ENCODE measurements at regions not wholly inside any gene's neighbourhood (a gene's known extent, or its start where the extent isn't known, plus 50 kb on each side); places are given as distances from the start of the nearest gene placed in this dataset.

DNA sequence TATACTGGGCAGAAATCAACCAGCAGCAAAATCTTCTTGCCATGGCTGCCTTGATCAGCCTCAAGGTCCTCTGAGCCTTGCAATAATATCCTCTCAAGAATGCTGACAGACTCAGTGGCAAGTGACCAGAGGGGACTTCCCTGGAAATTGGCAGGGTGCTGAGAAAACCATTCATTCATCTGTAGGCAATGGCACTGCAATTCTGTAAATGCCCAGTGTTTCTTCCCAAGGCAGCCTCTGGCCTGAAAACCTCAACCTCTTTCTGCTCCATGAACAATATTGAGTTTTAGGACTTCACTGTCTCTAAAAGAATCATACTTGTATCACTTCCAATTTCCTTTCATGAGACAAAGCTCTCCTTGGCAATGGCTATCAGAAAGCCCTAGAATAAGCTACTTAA is 754.3 kb upstream of the TENM3 start:
- Histone ChIP-seq H3K27me3 (ENCODE audit: insufficient read depth, low read depth) (no peaks in the 10 kb centered on the region), H3K79me2 (ENCODE audit: insufficient read depth, low read depth) (no peaks in the 10 kb centered on the region), H3K9ac (no peak overlapping the region), H3K4me2 (no peak overlapping the region), H2AFZ (ENCODE audit: low read depth) (no peak overlapping the region), H3K4me3 (IDR thresholded peaks at IDR 0.05; ENCODE audit: insufficient read depth, low read depth, low read length) (no peak overlapping the region), H3K27ac (no peak overlapping the region), H3K36me3 (ENCODE audit: insufficient read depth) (no peaks in the 10 kb centered on the region), H4K20me1 (ENCODE audit: insufficient read depth) (no peaks in the 10 kb centered on the region), H3K4me1 (ENCODE audit: low read depth, poor library complexity, severe bottlenecking) (no peaks in the 10 kb centered on the region)
- TF ChIP-seq, protein P1, sequence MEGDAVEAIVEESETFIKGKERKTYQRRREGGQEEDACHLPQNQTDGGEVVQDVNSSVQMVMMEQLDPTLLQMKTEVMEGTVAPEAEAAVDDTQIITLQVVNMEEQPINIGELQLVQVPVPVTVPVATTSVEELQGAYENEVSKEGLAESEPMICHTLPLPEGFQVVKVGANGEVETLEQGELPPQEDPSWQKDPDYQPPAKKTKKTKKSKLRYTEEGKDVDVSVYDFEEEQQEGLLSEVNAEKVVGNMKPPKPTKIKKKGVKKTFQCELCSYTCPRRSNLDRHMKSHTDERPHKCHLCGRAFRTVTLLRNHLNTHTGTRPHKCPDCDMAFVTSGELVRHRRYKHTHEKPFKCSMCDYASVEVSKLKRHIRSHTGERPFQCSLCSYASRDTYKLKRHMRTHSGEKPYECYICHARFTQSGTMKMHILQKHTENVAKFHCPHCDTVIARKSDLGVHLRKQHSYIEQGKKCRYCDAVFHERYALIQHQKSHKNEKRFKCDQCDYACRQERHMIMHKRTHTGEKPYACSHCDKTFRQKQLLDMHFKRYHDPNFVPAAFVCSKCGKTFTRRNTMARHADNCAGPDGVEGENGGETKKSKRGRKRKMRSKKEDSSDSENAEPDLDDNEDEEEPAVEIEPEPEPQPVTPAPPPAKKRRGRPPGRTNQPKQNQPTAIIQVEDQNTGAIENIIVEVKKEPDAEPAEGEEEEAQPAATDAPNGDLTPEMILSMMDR (conservative IDR thresholded peaks at IDR 0.05; ENCODE audit: low read depth, low read length): no peak

DNA sequence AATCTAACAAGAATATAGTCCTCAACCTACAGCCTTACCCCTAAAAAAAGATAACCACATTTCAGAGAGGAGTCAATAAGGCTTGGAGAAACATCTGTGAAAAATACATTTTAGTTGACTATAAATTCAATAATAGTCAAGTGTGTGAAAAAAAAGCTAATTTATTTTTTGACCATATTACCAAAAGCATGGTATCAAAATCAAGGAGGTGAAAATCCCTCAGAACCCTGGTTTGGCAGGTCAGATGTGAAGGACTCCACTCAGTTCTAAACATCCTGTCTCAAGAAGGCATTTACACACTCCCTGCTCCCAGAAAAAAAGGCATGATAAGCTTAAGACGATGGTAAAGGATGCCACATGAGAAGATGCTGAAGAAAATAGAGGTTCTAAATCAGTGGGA is 745.1 kb upstream of the TENM3 start:
- H2AFZ ChIP-seq (ENCODE audit: low read depth): no peak overlapping the region
- no peaks in the 10 kb centered on the region for H3K27me3 ChIP-seq (ENCODE audit: insufficient read depth, low read depth)
- TF ChIP-seq, protein P1 (conservative IDR thresholded peaks at IDR 0.05; ENCODE audit: low read depth, low read length): no peak
- no peak overlapping the region for H3K9ac ChIP-seq
- H3K4me1 ChIP-seq (ENCODE audit: low read depth, poor library complexity, severe bottlenecking): no peaks in the 10 kb centered on the region
- H3K79me2 ChIP-seq (ENCODE audit: insufficient read depth, low read depth): no peaks in the 10 kb centered on the region
- H3K27ac ChIP-seq: no peak overlapping the region
- H4K20me1 ChIP-seq (ENCODE audit: insufficient read depth): no peaks in the 10 kb centered on the region
- no peak overlapping the region for H3K4me3 ChIP-seq (IDR thresholded peaks at IDR 0.05; ENCODE audit: insufficient read depth, low read depth, low read length)
- no peaks in the 10 kb centered on the region for H3K36me3 ChIP-seq (ENCODE audit: insufficient read depth)
- no peak overlapping the region for H3K4me2 ChIP-seq

DNA sequence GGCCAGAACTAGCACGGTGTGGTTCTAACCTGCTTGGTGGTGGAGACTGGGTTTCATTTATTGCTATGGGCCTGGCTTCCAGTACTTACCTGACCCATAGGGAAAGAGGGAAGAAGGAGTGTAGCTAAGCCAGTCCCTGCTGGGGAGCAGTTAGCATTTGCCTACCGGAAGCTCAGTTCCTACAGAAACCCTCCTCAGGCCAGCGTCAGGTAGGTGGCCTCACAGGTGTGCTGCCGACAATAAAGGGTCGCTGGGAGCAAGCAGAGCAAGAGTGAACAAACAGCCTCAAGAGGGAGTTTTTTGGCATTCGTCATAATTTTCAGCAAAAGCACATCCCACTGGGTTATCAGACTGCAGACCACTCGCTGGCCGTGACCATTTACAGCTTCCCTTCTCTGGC is 740.6 kb upstream of the TENM3 start:
- H3K79me2 ChIP-seq (ENCODE audit: insufficient read depth, low read depth): no peaks in the 10 kb centered on the region
- no peak overlapping the region for H3K4me3 ChIP-seq (IDR thresholded peaks at IDR 0.05; ENCODE audit: insufficient read depth, low read depth, low read length)
- H3K9ac ChIP-seq: no peak overlapping the region
- TF ChIP-seq, protein P1 (conservative IDR thresholded peaks at IDR 0.05; ENCODE audit: low read depth, low read length): no peak
- H2AFZ ChIP-seq (ENCODE audit: low read depth): no peak overlapping the region
- no peak overlapping the region for H3K4me2 ChIP-seq
- H3K27me3 ChIP-seq (ENCODE audit: insufficient read depth, low read depth): no peaks in the 10 kb centered on the region
- H4K20me1 ChIP-seq (ENCODE audit: insufficient read depth): no peaks in the 10 kb centered on the region
- no peaks in the 10 kb centered on the region for H3K4me1 ChIP-seq (ENCODE audit: low read depth, poor library complexity, severe bottlenecking)
- no peak overlapping the region for H3K27ac ChIP-seq
- no peaks in the 10 kb centered on the region for H3K36me3 ChIP-seq (ENCODE audit: insufficient read depth)

DNA sequence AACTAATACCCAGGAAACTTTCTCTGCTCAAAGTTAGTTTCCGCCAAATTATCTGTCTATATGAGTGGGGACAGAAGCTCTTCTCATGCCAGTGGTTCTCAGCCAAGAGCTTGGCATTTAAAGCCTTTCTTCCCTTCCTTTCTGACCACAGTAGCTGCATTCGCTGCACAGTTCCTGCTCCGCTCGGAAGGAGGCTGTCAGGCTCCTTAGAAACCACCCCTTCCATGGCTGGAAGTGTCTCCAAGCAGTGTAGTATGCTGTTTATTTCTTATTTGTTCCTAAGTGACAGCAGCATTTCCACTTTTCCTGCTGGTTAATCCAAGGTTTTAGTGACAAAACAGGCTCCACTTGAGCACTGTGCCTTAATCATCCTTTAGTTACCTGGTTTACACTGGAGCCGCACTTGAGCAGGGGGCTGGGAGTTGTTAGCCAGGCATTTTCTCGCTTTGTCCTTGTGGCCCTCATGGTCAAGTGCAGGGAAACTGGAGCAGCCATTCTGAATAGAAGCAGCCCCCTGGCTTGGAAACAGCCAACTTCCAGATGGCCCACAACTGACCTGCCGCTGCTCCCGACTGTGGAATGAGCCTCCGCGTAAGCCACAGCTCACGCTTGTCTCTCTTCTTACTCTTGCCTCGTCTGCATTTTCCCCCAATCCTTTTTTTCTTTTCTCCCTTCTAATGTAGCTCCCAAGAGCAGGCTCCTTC is 739.4 kb upstream of the TENM3 start:
- H3K27ac ChIP-seq: no peak overlapping the region

More for the DNA sequence above, 739.4 kb upstream of the TENM3 start:
- Histone ChIP-seq H4K20me1 (ENCODE audit: insufficient read depth) (no peaks in the 10 kb centered on the region), H3K79me2 (ENCODE audit: insufficient read depth, low read depth) (no peaks in the 10 kb centered on the region), H3K36me3 (ENCODE audit: insufficient read depth) (no peaks in the 10 kb centered on the region), H3K4me1 (ENCODE audit: low read depth, poor library complexity, severe bottlenecking) (no peaks in the 10 kb centered on the region), H3K4me2 (no peak overlapping the region), H2AFZ (ENCODE audit: low read depth) (no peak overlapping the region), H3K27me3 (ENCODE audit: insufficient read depth, low read depth) (no peaks in the 10 kb centered on the region), H3K4me3 (IDR thresholded peaks at IDR 0.05; ENCODE audit: insufficient read depth, low read depth, low read length) (no peak overlapping the region), H3K9ac (no peak overlapping the region)
- TF ChIP-seq, protein P1 (conservative IDR thresholded peaks at IDR 0.05; ENCODE audit: low read depth, low read length): no peak

All from KMS-11 (cell line).